OCI-LY3 (cell line): ENCODE measurements at regions not wholly inside any gene's neighbourhood (a gene's known extent, or its start where the extent isn't known, plus 50 kb on each side); places are given as distances from the start of the nearest gene placed in this dataset.

Experiments used
- EZH2phosphoT487 ChIP-seq: fragments of 200-600 bp; shearing (Covaris generic); IDR thresholded peaks from 2 replicates; pipeline ENCODE4 v1.6.1; 2018; ENCODE audit warnings: antibody characterized with exemption, mixed run types, low read depth
- TF ChIP-seq, protein P1 (sequence below): fragments of 200-600, 300-600 bp; sonication (generic); IDR thresholded peaks from 2 replicates; pipeline ENCODE4 v1.5.1; 2014; ENCODE audit warnings: antibody characterized with exemption, low read length, low read depth

DNA sequence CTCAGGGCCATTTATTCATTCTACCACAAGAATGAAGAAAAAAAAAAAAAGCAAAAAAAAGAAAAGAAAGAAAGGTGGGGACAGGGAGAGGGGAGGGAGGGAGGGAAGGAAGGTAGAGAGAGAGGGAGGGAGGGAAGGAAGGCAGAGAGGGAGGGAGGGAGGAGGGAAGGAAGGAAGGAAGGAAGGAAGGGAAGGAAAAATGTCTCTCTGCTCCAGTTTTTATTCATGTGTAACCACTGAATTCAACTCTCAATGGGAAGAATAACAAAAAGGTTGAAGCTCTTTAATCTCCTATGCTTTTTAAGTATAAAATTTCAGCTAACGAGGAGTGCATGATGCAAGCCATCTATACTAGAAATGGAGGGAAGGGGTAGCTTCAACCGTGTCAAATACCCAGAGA lies 287.3 kb downstream of the MREG start:
- TF ChIP-seq, protein P1, sequence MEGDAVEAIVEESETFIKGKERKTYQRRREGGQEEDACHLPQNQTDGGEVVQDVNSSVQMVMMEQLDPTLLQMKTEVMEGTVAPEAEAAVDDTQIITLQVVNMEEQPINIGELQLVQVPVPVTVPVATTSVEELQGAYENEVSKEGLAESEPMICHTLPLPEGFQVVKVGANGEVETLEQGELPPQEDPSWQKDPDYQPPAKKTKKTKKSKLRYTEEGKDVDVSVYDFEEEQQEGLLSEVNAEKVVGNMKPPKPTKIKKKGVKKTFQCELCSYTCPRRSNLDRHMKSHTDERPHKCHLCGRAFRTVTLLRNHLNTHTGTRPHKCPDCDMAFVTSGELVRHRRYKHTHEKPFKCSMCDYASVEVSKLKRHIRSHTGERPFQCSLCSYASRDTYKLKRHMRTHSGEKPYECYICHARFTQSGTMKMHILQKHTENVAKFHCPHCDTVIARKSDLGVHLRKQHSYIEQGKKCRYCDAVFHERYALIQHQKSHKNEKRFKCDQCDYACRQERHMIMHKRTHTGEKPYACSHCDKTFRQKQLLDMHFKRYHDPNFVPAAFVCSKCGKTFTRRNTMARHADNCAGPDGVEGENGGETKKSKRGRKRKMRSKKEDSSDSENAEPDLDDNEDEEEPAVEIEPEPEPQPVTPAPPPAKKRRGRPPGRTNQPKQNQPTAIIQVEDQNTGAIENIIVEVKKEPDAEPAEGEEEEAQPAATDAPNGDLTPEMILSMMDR = no peak
- no peak for TF ChIP-seq EZH2phosphoT487
